Stimulated activated CD4-positive, alpha-beta T cell treated with anti-CD3 and anti-CD28 coated beads, Interleukin-15, amount 100 ng/mL, for 1 hour (primary cell): ENCODE measurements at regions not wholly inside any gene's neighbourhood (a gene's known extent, or its start where the extent isn't known, plus 50 kb on each side); places are given as distances from the start of the nearest gene placed in this dataset.
"Not testable (repeated sequence)": the region's sequence is repeated elsewhere in the genome, so short reads cannot be mapped to it uniquely, and the experiment has no call there.

ENCODE experiments used
- DNase-seq, 2 donors: peaks; one replicate each; pipeline ENCODE4 v3.0.0-alpha.2; 2020; ENCODE audit warnings: low read depth in 1 of 2, low spot score in 1 of 2

DNA sequence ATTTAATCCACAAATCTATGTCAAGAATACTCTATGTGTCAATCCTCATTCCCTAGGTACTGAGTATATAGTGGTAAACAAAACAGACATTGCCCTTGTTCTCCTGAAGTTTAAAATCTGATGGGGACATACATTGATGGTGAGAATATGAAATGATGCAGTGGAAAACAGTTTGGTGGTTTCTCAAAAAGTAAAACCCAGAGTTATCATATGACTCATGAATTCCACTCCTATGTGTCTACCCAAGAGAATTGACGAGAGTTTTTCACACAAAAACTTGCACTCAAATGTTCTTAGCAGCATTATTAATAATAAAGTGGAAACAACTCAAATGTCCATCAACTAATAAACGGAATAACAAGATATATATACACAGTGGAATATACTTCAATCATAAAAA lies 586.7 kb downstream of the CCDC85A start:
- DNase-seq: no peak

GRCh38 chr2:56784046-56784445 lies 600.3 kb downstream of the CCDC85A start:
- DNase-seq: no peak

- no peak for DNase-seq
Measured at GRCh38 chr2:56801214-56801613, 617.4 kb downstream of the CCDC85A start.

DNA sequence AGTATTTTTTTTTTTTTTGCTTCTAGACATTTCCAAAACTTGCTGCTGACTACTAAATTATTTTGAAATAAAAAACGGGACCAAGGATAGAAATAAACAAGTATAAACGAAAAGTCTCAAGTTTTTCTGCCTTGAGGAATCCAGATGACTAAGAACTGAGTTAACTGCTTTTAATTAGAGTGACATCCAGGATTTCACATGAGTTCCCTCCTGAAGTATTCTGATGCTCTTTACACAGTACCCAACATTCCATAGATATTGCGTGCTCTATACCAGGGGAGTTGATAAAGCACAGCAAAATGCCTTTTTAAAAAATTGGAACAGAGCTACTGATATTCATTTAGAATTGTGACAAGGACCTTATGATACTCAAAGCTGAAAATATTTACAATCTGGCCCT lies 618.0 kb downstream of the CCDC85A start:
- DNase-seq: no peak

DNA sequence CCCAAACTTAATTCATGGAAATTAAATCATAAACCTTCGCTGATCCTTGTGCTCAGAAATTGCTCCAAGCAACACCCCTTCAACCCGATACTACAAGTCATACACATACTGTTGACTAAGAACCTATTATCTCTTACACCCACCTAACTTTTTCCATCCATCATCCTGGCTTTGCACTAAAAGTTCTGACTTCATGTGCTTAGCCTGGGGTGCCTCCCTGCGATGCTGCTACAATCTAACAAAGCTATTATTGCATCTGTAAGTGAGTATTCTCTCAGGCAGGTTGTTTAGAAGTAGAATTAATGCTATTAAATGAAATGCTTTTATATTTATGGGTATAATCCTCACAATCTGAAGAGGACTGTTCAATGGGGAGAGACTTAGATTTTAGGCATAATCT lies 619.8 kb downstream of the CCDC85A start:
- DNase-seq: no peak

GRCh38 chr2:56806924-56807323 lies 623.1 kb downstream of the CCDC85A start:
- no peak for DNase-seq

GRCh38 chr2:56807861-56808260 lies 624.1 kb downstream of the CCDC85A start:
- DNase-seq: no peak

- no peak for DNase-seq
Measured at GRCh38 chr2:56811401-56811800, 627.6 kb downstream of the CCDC85A start.

DNA sequence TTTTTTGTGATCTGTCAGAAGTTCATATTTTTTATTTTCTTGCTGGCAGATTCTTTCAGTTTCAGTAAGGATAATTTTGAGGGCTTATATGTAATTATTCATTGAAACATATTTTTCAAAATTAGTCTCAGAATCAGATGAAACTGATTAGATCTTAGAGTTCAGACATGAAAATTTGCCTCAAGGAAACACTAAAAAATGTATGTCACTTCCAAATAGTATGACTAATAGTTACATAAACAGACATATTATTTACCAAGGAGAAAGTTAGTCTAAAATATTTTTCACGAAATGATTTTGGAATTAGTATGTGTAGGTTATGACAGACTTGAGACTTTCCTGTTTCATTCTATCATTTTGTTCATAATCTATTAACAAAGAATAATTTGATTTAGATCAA lies 628.6 kb downstream of the CCDC85A start:
- DNase-seq: no peak

DNA sequence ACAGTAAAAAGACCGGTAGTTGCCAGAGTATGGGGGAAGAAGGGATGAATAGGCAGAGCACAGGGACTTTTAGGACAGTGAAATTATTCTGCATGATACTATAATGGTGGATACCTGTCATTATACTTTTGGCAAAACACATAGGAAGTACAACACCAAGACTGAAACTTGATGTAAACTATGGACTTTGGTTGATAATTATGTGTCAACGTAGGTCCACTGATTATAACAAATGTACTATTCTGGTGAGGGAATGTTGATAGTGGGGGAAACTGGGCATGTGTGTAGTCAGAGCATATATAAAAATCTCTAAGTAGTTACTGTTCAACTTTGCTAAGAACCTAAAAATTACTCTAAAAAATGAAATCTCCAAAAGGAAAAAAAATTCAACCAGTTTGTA lies 629.7 kb downstream of the CCDC85A start:
- DNase-seq: no peak

- no peak for DNase-seq
Measured at GRCh38 chr2:56816666-56817065, 632.9 kb downstream of the CCDC85A start.

- no peak for DNase-seq
Measured at GRCh38 chr2:56831780-56832179, 648.0 kb downstream of the CCDC85A start.

- DNase-seq: no peak
Measured at GRCh38 chr2:56834686-56835085, 650.9 kb downstream of the CCDC85A start.

GRCh38 chr2:56840009-56840408 lies 656.2 kb downstream of the CCDC85A start:
- DNase-seq: not testable (repeated sequence)

- no peak for DNase-seq
Measured at GRCh38 chr2:56860991-56861390, 677.2 kb downstream of the CCDC85A start.

GRCh38 chr2:56871644-56872043 lies 687.9 kb downstream of the CCDC85A start:
- no peak for DNase-seq

GRCh38 chr2:56874717-56875116 lies 690.9 kb downstream of the CCDC85A start:
- DNase-seq: no peak

DNA sequence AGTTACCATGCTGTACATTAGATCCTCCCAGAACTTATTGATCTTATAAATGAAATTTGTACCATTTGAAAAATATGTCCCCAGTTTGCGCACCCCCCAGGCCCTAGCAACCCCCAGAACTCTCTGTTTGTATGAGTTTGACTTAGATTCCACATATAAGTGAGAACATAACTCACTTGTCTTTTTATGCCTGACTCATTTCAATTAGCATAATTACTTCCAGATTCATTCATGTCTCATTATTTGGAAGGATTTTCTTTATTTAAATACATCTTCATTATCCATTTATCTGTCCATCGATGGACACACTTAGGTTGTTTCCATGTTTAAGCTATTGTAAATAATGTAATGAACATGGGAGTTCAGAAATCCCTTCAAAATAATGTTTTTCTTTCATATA lies 705.9 kb downstream of the CCDC85A start:
- DNase-seq: no peak

- DNase-seq: no peak
Measured at GRCh38 chr2:56892382-56892781, 708.6 kb downstream of the CCDC85A start.

- DNase-seq: no peak
Measured at GRCh38 chr2:56898986-56899385, 715.2 kb downstream of the CCDC85A start.

GRCh38 chr2:56912490-56912889 lies 728.7 kb downstream of the CCDC85A start:
- no peak for DNase-seq

DNA sequence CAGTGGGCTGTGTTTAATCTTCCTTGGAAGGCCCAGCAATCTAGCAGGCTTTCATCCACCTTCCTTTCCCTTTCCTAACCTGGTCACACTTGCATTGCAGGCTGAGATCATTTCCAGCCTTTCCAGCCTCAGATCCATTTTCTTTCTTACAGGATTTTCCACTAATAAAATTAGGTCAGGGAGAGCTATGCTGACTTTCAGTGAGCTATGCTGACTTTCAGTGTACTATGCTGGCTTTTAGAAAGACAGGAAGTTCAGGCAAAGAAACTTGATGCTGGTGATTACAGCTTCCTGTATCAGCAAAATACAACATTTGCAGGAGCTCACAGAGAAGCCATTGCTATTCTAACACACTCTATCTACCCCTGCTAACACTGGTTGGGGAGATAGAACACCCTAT lies 735.0 kb downstream of the CCDC85A start:
- DNase-seq: no peak

DNA sequence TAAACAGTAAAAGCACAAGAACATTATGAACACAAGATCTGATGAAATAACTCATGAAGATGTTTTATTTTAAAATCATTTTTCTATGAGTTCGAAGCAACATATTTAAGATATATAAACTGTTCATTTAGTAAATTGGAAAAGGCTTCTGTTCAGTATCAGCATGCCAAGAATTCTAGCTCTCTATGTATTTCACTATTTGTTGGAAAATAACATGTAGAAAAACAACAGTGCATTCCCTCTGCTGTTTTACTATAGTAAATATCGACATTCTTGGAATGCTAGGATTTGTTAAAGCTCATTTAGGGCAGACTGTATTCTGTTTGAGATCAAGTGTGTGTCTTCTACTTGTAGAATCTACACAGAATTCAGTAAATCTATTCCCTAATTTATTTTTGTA lies 750.2 kb downstream of the CCDC85A start:
- DNase-seq: no peak

DNA sequence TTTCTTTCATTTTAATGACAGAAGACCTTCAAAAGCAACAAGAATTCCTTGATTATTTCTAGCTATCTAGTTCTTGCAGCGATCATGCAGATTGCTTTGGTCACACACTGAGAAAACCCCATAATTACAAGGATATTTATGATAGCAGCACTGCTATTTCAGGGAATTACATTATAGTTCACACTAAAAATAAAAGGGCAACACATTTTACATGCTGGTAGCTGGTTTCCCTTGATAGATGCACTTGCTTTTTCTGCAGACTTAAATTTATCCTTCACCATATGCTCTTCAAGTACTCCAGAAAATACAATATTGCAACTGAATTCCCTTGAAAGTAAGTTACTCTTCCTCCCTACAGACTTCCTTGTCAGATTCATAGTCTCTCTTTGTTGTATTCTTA lies 751.1 kb downstream of the CCDC85A start:
- no peak for DNase-seq
